H1 (cell line): ENCODE measurements at regions not wholly inside any gene's neighbourhood (a gene's known extent, or its start where the extent isn't known, plus 50 kb on each side); places are given as distances from the start of the nearest gene placed in this dataset.

Experiments
- CHD1 ChIP-seq: IDR thresholded peaks from 2 replicates; pipeline ENCODE4 v1.6.1; 2012; ENCODE audit warnings: low read depth, low read length, improper control_type of control experiment
- SUZ12 ChIP-seq: fragments of 200-600 bp; sonication (generic); IDR thresholded peaks from 2 replicates; pipeline ENCODE4 v1.6.1; 2012; ENCODE audit warnings: mild to moderate bottlenecking, inconsistent platforms, low read length, moderate library complexity, mixed read lengths

DNA sequence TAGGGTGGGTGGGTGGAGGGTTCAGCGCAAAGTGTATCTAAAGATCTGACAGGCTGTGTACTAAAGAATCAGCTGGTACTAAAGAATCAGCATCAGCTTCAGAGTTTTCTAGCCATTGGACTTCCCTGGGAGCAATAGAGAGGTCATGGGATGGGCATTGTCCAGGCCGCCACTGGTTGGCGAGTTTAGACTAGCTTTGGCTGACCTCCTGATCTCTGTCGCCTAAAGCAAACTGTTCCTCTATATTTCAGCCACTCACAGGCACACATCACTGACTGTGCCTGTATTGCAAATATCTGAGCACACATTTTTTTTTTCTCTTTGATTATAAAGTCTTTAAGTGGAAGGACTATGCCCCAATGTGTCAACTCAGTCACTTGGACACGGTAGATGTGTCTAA is 267.8 kb upstream of the SKOR2 start (continued):
- no peak for TF ChIP-seq SUZ12
- TF ChIP-seq CHD1 = no peak
- TF ChIP-seq, all 59 proteins: peak for 0
